Posterior vena cava (tissue), 2 donors: ENCODE measurements at regions not wholly inside any gene's neighbourhood (a gene's known extent, or its start where the extent isn't known, plus 50 kb on each side); places are given as distances from the start of the nearest gene placed in this dataset.
"Not testable (repeated sequence)": the region's sequence is repeated elsewhere in the genome, so short reads cannot be mapped to it uniquely, and the experiment has no call there.

Experiments used
- DNase-seq: peaks from one replicate; pipeline ENCODE4 v3.0.0-alpha.2; 2020; ENCODE audit warnings: low spot score
- intact Hi-C, 2 donors: fragments of 100-400 bp; cut with DNase I; formaldehyde crosslinking; loops; one replicate each; pipeline versions ENCODE4 v1.14.1 to v1.14.2; 2022 to 2023
- donor health status: DM: yes; HTN: yes; CAD: no.
- donor health status: DM: yes; HTN: yes; CAD: no.

- intact Hi-C loops: no loop called here
These were observed 112.8 kb downstream of the OTOR start for GRCh38 chr20:16860914-16861313.

GRCh38 chr20:16861708-16862107 lies 113.5 kb downstream of the OTOR start:
- intact Hi-C loops: no loop called here
- no peak for DNase-seq

More at GRCh38 chr20:16860914-16861313, 112.8 kb downstream of the OTOR start:
- no peak for DNase-seq

GRCh38 chr20:16863303-16863702 lies 115.1 kb downstream of the OTOR start:
- intact Hi-C loops: no loop called here
- no peak for DNase-seq

- intact Hi-C loops: no loop called here
- no peak for DNase-seq
These were observed 115.9 kb downstream of the OTOR start for GRCh38 chr20:16864069-16864468.

GRCh38 chr20:16864963-16865362 lies 116.8 kb downstream of the OTOR start:
- intact Hi-C loops: no loop called here

GRCh38 chr20:16865406-16865805 lies 117.2 kb downstream of the OTOR start:
- no peak for DNase-seq
- intact Hi-C loops: no loop called here

More at GRCh38 chr20:16864963-16865362, 116.8 kb downstream of the OTOR start:
- no peak for DNase-seq

- DNase-seq, intact Hi-C loops: not testable (repeated sequence)
These were observed 125.0 kb downstream of the OTOR start for GRCh38 chr20:16873124-16873523.

GRCh38 chr20:16877053-16877554 lies 128.9 kb downstream of the OTOR start:
- intact Hi-C loops: no loop called here
- DNase-seq: no peak

GRCh38 chr20:16885746-16886145 lies 137.6 kb downstream of the OTOR start:
- no peak for DNase-seq
- intact Hi-C loops: no loop called here

- no peak for DNase-seq
- intact Hi-C loops: no loop called here
These were observed 150.3 kb downstream of the OTOR start for GRCh38 chr20:16898433-16898832.

- no peak for DNase-seq
- intact Hi-C loops: no loop called here
These were observed 154.5 kb downstream of the OTOR start for GRCh38 chr20:16902662-16903061.

GRCh38 chr20:16904751-16905150 lies 156.6 kb downstream of the OTOR start:
- DNase-seq: no peak
- intact Hi-C loops: no loop called here

GRCh38 chr20:16914277-16914676 lies 166.1 kb downstream of the OTOR start:
- no peak for DNase-seq

GRCh38 chr20:16916165-16916564 lies 168.0 kb downstream of the OTOR start:
- DNase-seq: no peak
- intact Hi-C loops: no loop called here

More at GRCh38 chr20:16914277-16914676, 166.1 kb downstream of the OTOR start:
- intact Hi-C loops: no loop called here

- intact Hi-C loops: no loop called here
- no peak for DNase-seq
These were observed 169.5 kb downstream of the OTOR start for GRCh38 chr20:16917636-16918035.

GRCh38 chr20:16918366-16918765 lies 170.2 kb downstream of the OTOR start:
- no peak for DNase-seq
- intact Hi-C loops: no loop called here

GRCh38 chr20:16919841-16920240 lies 171.7 kb downstream of the OTOR start:
- DNase-seq: no peak
- intact Hi-C loops: no loop called here

GRCh38 chr20:16922834-16923233 lies 174.7 kb downstream of the OTOR start:
- no peak for DNase-seq
- intact Hi-C loops: no loop called here

GRCh38 chr20:16926626-16927430 lies 178.7 kb downstream of the OTOR start:
- DNase-seq: no peak
- intact Hi-C loops: no loop called here

GRCh38 chr20:16929756-16930155 lies 181.6 kb downstream of the OTOR start:
- DNase-seq: no peak
- intact Hi-C loops: no loop called here

- no peak for DNase-seq
- intact Hi-C loops: no loop called here
These were observed 182.5 kb downstream of the OTOR start for GRCh38 chr20:16930656-16931055.
